GM21528 (cell line): ENCODE measurements at regions not wholly inside any gene's neighbourhood (a gene's known extent, or its start where the extent isn't known, plus 50 kb on each side); places are given as distances from the start of the nearest gene placed in this dataset.

ENCODE experiments used
- ATAC-seq: cut with Tn5 transposase; IDR thresholded peaks from one replicate; pipeline ENCODE4 v1.9.1; 2021; ENCODE audit warnings: mild to moderate bottlenecking, moderate library complexity; ENCODE audit not compliant: unreplicated experiment, low FRiP score

DNA sequence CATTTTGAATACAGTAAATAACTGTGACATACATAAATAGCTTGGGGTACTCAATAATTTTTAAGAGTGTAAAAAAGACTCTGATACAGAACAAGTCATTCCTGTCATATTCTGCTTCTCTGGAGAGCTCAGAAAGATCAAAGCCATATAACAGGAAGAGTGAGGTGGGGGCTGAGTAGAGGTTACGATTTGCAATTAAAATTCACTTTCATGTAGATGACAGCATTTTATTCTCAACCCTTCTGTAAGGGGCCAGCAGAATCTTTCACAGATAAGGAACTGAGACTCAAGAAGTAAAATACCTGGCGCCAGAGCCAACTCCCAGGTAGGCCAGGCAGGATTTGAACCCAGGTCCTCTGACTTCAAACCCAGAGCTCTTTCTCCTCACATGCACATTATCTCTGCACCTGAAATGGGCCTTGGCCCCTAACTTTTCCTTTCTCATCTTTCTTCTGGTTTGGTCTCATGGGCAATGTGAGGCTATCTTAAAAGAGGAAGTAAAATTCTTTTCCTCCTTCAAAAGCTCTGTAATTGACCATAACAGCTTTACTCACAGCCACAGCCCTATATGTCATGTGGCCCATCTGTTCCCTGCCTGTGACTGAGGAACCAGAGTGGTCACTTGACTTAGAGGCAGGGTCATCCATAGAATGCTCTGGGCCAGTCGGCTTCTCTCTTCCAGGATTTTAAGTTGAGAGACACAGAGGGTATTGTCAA is 80.9 kb upstream of the SYT6 start:
- ATAC-seq = no peak

DNA sequence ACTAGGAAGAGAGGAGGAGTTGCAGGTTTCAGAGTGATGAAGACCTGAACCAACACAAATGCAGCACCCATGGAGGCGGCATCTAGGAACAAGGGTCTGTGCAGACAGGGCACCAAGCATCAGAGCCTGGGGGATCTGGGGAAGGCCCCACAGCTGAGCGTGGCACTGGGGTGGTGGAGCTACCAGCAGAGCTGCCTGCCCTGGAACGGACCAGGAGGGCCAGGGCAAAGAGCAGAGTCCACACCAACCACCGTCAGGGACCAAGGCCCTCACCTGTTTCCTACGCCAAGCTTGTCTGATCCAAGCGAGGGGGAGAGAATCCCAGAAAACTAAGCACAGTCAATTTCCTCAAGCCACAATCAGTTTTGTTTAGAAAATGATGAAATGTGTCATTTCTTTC is 79.0 kb upstream of the SYT6 start:
- ATAC-seq = no peak

DNA sequence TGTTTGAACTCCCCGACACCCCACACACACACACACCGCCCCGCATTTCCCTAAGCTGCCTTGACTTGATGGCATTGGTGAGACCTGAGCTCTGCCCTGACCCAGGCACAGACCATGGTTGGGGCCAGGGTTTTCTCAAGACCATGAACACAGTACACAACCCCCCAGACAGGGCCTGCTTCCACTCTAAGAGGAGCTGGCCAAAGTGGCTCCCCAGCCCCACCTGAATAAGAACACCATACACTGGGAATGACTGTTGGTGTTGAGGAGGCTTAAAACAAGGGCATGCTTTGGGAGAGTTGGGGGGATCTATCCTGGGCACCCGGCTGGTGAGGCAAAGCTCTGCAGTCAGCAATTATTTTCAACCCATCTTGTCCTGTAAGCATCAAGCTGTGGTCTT is 77.6 kb upstream of the SYT6 start:
- ATAC-seq = no peak

DNA sequence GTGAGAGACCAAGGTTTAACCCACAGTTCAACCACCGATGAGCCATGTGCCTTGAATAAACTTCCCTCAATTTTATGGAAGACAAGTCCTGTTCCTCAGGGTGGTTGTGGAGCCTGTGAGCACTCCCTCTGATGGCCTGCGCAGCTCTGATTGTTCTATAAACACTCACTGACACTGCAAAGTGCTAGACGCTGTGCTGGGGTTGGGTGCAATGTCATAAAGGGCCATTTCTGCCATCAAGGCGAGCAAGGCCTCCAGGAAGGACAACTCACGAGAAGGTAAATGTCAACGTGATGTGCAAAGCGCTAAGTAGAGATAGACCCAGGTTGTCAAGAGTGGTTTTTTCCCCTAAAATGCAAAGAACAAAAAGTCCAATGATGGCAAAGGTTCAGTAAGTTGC is 75.7 kb upstream of the SYT6 start:
- no peak for ATAC-seq

DNA sequence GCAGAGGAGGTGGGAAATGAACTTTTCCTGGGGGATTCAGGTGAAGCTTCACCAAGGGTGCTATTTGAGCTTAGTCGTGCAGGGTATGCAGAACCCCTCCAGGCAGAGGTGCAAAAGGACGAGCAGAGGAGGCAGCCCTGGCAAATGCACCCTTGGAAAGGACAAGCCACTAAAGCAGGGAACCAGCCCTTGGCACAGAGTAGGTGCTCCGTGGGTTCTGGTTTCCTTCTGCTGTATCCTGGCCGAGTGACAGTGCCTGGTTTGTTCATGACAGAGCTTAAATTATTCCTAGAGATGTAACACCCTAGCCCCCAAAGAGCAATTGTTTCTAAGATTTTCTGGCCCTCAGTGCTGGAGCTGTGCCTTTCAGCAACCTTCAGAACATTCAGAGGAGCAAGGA is 73.4 kb upstream of the SYT6 start:
- ATAC-seq = no peak

DNA sequence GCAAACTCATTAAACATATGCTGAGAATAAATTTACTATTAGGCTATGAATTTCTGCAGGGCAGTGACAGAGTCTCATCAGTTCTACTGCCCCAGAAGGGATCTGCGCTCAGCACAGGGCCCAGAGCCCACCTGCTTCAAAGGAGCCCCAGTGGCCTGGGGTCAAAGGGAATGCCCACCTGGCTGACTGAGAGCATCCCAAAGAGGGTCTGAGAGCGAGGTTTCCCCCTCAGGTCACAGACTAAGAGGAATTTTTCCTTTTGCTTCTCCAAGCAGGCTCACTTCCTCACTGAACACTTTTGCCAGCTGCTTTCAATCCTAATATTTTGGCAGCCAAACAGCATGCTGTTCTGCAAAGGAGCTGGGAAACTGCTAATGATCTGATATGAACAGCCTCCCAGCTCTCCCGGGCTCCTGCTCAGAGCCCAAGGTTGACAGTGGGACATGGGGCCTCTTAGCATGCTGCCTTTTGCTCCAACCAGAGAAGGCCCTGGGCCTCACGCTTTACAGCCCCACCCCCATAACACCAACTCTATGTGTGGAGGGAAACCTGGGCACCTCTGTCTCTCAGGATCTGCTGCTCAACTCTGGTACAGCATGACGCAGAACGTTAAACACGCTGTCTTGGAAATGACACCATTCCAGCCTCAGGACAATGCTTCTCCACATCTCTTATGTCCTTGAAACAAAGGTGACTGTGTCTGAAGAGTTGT is 70.7 kb upstream of the SYT6 start:
- ATAC-seq = no peak

DNA sequence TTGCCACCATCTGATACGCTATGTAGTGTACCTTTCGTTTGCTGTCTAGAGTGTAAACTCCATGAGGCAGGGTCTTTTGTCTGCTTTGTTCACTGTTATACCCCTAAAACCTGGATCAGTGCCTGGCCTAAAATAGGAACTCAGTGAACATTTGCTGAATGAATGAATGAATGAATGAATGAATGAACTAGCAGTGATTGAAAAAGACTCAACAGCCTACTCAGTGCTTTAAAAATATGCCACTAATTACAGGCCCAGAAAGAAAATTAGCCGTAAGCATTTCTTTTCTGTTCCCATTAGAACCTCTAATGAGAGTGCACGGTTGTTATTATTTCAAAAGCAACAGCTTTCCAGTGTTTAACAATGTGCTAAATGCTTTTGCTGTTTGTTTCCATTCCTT is 69.3 kb upstream of the SYT6 start:
- no peak for ATAC-seq

DNA sequence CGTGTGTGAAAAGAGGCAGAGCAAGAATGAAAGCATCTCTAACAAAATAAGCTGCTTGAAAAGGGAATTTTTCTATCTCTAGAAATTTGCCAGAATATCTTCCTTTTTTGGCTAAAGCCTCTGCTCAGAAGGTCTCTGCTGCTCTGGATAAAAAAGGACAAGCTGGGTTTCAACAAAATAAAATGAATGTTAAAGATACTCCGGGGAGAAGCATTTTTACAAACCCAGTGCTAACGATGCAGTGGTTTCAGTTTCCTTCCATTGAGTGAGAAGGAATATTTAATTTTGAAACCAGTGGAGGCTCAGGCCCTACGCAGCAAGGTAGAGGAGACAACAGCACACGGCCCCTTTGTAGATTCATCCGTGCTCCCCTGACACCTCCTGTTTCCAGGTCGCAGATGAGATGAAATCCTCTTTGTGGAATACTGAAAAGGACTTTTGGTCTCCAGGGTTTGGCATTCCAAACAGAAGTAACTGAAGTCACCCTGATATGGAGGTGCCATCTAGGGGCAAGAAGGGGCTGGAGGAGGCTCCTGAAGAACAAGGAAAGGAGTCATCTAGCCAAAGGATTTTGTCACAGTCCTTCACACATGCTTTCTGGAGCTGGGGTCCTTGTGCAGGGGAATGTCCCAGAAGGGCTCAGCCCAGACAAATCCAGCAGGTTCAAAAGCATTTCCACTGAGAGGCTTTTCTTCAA is 65.7 kb upstream of the SYT6 start:
- ATAC-seq = no peak

DNA sequence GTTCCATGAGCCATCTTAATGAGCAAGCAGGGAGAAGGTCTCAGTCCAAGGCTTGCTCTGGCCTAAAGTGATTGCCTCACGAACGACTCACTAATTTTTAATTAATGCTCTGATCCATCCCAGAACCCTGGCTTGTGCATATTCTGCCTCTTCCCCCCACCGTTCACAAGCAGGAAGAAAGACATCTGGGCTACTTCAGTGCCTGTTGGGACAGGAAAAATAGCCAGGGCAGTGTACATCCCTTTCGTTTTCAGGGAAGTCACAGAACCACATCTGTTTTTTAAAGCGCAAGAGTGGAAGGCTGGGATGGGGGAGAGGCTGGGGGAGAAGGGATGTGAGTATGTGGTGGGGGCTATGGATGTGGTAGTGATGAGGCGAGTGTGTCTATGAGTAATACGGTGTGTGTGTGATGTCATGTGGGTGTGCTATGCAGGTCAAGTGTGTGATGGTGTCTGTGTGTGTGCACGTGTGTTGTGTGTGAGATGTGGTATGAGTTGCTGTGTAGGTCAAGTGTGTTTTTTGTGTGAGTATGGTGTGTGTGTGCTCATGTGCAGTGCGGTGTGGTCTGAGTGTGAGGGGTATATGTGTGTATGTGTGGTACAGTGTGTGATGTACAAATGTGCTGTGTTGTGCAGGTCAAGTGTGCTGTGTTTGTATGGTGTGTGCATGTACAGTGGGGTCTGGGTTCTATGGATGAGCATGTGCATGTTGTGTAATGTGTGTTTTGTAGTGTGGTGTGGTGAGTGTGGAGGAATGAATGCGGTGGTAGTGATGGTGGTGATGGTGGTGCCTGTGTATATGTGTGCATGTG is 64.9 kb upstream of the SYT6 start:
- no peak for ATAC-seq

DNA sequence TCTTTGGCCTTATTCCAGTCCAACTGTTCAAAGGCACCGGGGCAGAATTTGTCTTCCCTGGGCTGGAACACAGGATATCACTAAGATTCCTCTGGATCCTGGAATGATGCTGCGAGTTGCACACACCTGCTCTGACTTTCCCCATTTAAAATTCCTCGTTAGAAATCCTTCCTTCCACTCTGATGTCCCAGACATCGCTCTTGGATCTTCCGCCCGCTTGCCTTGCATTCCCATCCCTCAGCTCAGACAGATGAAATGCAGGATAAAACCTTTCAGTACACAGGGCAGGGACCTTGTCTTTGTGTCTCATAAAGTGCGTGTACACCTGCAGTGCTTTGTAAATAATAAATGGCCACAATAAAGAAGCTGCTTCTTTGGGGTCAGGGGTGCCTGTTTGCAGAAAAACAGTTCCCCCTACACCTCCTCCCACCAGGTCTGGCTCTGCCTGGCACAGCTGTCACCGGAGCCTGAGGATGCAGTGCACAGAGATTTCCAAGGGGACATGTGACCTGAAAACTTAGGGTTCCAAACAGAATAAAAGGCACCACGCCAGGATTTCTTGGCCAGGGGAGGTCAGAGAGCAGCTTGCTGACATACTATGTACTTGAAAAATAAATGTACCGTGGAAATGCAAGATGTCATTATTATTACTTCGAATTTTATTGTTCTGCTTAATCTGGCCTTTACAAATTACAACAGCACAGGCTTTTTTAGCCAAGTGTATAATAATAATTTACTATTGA is 62.9 kb upstream of the SYT6 start:
- no peak for ATAC-seq

DNA sequence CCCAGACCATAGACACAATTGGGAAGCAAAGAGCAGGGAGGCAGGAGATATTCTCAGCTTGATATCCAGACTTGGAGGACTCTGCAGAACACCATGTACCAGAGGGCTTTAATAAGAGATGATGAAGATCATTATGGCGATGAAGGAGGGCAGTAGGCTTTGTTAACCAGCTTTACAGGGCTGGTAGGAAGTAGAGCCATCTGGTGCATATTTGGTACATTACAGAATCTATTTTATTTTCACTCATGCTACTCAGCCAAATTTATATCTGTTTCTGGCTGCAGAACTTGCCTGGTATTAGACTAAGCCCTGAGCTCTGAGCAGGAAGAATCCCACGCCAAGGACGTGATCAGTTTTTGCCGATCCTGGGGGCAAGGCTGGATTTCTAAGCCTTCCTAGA is 61.8 kb upstream of the SYT6 start:
- ATAC-seq = no peak

DNA sequence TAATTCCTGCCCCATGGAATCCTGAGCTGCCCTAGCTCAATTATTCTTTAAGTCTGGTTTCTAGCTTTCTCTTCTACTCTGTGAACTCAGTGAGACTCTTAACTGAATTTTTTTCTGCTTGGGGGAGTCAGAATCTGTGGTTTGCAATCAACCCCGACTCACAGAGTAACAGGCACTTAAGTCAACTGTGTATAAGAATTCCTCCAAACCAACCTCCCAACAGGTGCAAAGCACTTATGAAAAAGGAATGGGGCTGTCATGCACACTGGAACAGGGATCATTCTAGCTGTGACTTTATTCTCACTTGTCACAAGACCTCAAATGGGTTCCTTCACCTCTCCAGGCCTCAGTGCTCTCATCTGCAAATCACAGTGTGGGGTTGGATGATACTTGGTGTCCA is 60.3 kb upstream of the SYT6 start:
- no peak for ATAC-seq

DNA sequence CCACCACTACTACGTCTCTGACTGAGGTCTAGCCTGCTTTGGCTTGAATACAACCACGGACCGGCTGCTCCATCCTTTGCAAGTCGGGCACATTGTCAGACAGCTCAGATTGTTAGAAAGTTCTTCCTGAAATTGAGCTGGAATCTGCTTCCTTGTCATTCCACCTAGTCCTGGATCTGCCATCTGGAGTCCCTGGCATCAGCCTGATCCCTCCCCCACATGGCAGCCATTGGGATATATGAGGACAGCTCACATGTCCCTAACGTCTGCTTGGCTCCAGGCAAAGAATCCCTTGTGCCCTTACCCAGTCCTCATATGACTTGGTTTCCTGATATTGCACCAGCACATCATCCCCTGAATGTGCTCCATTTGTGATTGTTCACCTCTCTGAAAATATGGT is 56.3 kb upstream of the SYT6 start:
- no peak for ATAC-seq

DNA sequence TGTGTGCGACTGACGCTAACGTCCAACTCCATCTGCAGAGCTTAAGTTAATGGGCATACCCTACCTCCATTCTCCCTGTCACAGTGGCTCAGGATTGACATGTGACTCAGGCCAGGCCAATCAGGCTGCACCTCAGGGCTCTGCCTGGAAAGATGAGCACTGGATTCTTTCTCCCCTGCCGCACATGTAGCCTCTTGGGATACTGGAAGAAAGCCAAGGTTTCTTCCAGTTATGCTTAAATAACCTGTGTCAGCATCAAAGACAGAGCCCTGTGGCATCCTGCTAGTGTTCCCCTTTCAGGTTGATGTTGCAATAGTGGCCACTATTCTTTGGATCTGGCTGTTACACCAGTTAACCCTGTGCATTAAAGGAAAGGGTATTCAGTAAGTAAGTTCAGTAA is 55.0 kb upstream of the SYT6 start:
- no peak for ATAC-seq

DNA sequence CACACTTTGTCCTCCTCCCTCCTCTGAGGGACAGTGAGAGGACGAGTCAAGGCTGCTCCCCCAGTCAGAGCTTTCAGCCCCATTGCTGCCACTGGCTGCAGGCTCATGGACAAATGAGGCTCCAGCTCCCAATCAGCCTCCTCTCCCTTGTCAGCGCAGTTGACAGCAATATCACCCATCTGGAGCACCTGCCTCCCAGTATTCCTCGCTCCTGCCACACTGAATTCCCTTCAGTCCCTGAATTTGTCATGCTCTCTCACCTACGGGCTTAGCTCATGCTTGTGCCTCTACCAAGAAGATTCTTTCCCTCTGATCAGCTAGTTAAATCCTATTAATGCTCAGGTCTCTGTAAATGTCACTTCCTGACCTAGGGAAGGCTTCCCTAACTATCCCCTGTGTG is 54.4 kb upstream of the SYT6 start:
- ATAC-seq = no peak

DNA sequence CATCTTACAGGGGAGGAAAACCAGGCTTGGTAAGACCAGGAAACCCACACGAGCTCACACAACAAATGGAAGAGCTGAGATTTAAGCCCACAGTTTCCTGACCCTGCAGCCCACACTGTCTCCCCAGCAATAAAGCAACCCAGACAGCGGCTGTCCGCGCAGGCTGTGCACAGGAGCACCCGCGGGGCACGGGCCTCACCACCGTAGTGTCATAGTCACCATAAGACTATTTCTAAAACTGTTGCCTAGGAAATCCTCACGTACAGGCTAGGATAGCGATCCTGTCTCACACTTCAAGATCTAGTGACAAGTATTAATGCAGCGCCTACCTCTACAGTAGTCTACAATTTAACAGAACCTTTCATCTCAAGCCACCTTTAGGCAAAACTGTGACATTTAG is 54.0 kb upstream of the SYT6 start:
- no peak for ATAC-seq

DNA sequence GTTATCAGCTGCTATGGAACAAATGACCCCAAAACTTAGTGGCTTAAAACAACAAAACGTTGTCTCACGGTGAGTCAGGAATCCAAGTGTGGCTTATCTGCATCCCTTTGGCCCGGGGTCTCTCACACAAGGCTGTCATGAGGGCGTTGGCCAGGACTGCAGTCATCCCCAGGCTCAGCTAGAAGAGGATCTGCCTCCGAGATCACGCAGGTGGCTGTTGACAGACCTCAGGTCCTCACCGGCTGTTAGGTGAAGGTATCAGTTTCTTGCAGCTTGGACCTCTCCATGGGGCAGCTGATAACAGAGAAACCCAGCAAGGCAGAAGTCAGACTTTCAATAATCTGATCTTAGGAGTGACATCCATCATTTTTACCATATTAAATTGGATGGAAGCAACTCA is 52.7 kb upstream of the SYT6 start:
- ATAC-seq = no peak

DNA sequence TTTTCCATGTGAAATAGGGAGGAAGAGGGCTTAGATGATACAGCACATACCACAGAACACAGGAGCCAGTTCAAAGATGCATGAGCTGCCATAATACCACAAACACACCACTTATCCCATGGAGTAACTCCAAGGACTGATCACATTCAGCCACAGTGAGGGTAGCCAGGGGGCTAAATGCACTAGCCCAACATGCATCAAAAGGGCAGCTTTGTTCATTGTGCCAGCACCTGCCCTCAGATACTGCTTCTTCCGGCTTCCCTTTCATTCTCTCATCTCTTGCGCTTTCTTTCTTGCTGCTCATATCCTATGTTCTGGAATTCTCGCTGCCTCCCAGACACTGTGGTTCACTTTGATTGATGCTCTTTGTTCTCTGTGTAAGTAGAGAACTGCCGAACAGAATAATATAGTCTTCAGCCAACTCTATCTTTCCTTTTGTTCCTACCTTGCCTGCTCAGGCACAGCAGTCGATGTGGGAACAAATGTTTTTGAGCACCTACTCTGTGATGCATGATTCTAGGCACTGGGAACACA is 50.0 kb upstream of the SYT6 start:
- ATAC-seq = no peak
